Prostate gland (tissue), 2 donors: ENCODE measurements at regions not wholly inside any gene's neighbourhood (a gene's known extent, or its start where the extent isn't known, plus 50 kb on each side); places are given as distances from the start of the nearest gene placed in this dataset.

Experiments
- DNase-seq: peaks from one replicate; pipeline ENCODE4 v3.0.0-alpha.2; 2019; ENCODE audit warnings: low spot score
- H3K27ac ChIP-seq, 2 donors: fragments of 200-600 bp; sonication (generic); 2 replicates each; pipeline ENCODE4 v1.5.1; 2017 to 2019
- H3K27me3 ChIP-seq: fragments of 200-600 bp; sonication (generic); replicated peaks from 2 replicates; pipeline ENCODE4 v1.5.1; 2019; ENCODE audit not compliant: insufficient read depth
- H3K36me3 ChIP-seq, 2 donors: fragments of 200-600 bp; sonication (generic); 1 replicate in 1 of 2; 2 replicates in 1 of 2; pipeline versions ENCODE4 v1.5.1 to v1.8.1; 2017 to 2019
- H3K4me1 ChIP-seq: fragments of 200-600 bp; sonication (generic); replicated peaks from 2 replicates; pipeline ENCODE4 v1.5.1; 2019
- H3K4me3 ChIP-seq, 2 donors: fragments of 200-600 bp; sonication (generic); 2 replicates each; pipeline ENCODE4 v1.5.1; 2017 to 2019
- H3K9me3 ChIP-seq: fragments of 200-600 bp; sonication (generic); 2 replicates; pipeline ENCODE4 v1.5.1; 2017
- CTCF ChIP-seq, 4 experiments: fragments of 200-600 bp in 2 of 4; fragments of 450-650 bp in 2 of 4; sonication (generic) in 2 of 4; IDR thresholded peaks; 1 replicate in 3 of 4; 2 replicates in 1 of 4; pipeline ENCODE4 v1.5.1; 2016 to 2019; ENCODE audit warnings: antibody characterized with exemption in 4 of 4, mild to moderate bottlenecking in 2 of 4, moderate library complexity in 2 of 4
- POLR2A ChIP-seq: fragments of 450-650 bp; IDR thresholded peaks from one replicate; pipeline ENCODE4 v1.6.1; 2016; ENCODE audit warnings: antibody characterized with exemption, mild to moderate bottlenecking
- POLR2AphosphoS5 ChIP-seq: sonication (generic); formaldehyde crosslinking; IDR thresholded peaks from one replicate; pipeline ENCODE4 v1.6.1; 2017; ENCODE audit warnings: antibody characterized with exemption
- WGBS: methylation state at CpG from one replicate; pipeline ENCODE4 v1.1.5; 2018; 5-methylcytosine and 5-hydroxymethylcytosine counted together
- intact Hi-C: fragments of 100-400 bp; cut with DNase I; formaldehyde crosslinking; loops from one replicate; pipeline ENCODE4 v1.14.2; 2022

- 36% methylated on average over 5 of the region's 5 CpGs for WGBS
- peak overlapping the region in 1 of 2 donors; percentile 34 for H3K27ac ChIP-seq
Observed at GRCh38 chr10:113493882-113494301, 59.0 kb upstream of the HABP2 start.

GRCh38 chr10:113494761-113495160 is 58.1 kb upstream of the HABP2 start:
- H3K36me3 ChIP-seq = no peaks in the 10 kb centered on the region
- H3K9me3 ChIP-seq = no peaks in the 10 kb centered on the region
- H3K27ac ChIP-seq = no peak overlapping the region
- 42% methylated on average over 7 of the region's 7 CpGs for WGBS
- H3K4me1 ChIP-seq = no peaks in the 10 kb centered on the region
- TF ChIP-seq POLR2A = no peak
- H3K27me3 ChIP-seq = no peaks in the 10 kb centered on the region
- no peak overlapping the region for H3K4me3 ChIP-seq
- DNase-seq = no peak
- intact Hi-C loops = no loop called here

More at GRCh38 chr10:113493882-113494301, 59.0 kb upstream of the HABP2 start:
- DNase-seq = peak; percentile 50
- TF ChIP-seq CTCF (IDR thresholded peaks at IDR 0.05) (no peak), POLR2A (no peak), POLR2AphosphoS5 (peak; percentile 54)
- intact Hi-C loops = no loop called here
- Histone ChIP-seq H3K4me1 (no peaks in the 10 kb centered on the region), H3K4me3 (no peak overlapping the region), H3K27me3 (no peaks in the 10 kb centered on the region), H3K9me3 (no peaks in the 10 kb centered on the region), H3K36me3 (no peaks in the 10 kb centered on the region)

- H3K9me3 ChIP-seq = no peaks in the 10 kb centered on the region
- DNase-seq = no peak
- intact Hi-C loops = no loop called here
- H3K36me3 ChIP-seq = no peaks in the 10 kb centered on the region
- H3K4me3 ChIP-seq = no peak overlapping the region
- no peaks in the 10 kb centered on the region for H3K4me1 ChIP-seq
- TF ChIP-seq POLR2A = no peak
- no peak for TF ChIP-seq POLR2AphosphoS5
- no peak for TF ChIP-seq CTCF (IDR thresholded peaks at IDR 0.05)
- no peaks in the 10 kb centered on the region for H3K27me3 ChIP-seq
- 92% methylated on average over 8 of the region's 8 CpGs for WGBS
- no peak overlapping the region for H3K27ac ChIP-seq
Observed at GRCh38 chr10:113495553-113495952, 57.3 kb upstream of the HABP2 start.

- H3K9me3 ChIP-seq = no peaks in the 10 kb centered on the region
- intact Hi-C loops = no loop called here
- no peaks in the 10 kb centered on the region for H3K4me1 ChIP-seq
- DNase-seq = no peak
- no peaks in the 10 kb centered on the region for H3K27me3 ChIP-seq
- TF ChIP-seq POLR2AphosphoS5 = no peak
- no peak for TF ChIP-seq CTCF (IDR thresholded peaks at IDR 0.05)
- TF ChIP-seq POLR2A = no peak
- WGBS = 86% methylated on average over 20 of the region's 20 CpGs
- H3K36me3 ChIP-seq = no peaks in the 10 kb centered on the region
- H3K27ac ChIP-seq = no peak overlapping the region
- H3K4me3 ChIP-seq = no peak overlapping the region
Observed at GRCh38 chr10:113496111-113497109, 56.4 kb upstream of the HABP2 start.

GRCh38 chr10:113497198-113497597 is 55.7 kb upstream of the HABP2 start:
- Histone ChIP-seq H3K27me3 (no peaks in the 10 kb centered on the region), H3K27ac (no peak overlapping the region), H3K9me3 (no peaks in the 10 kb centered on the region), H3K36me3 (no peaks in the 10 kb centered on the region), H3K4me3 (no peak overlapping the region), H3K4me1 (no peaks in the 10 kb centered on the region)
- TF ChIP-seq POLR2AphosphoS5 (no peak), CTCF (IDR thresholded peaks at IDR 0.05) (no peak), POLR2A (no peak)
- intact Hi-C loops = no loop called here
- 82% methylated on average over 8 of the region's 8 CpGs for WGBS
- DNase-seq = no peak
